ENCODE measurements at regions not wholly inside any gene's neighbourhood (a gene's known extent, or its start where the extent isn't known, plus 50 kb on each side); places are given as distances from the start of the nearest gene placed in this dataset.

- TF ChIP-seq EZH2 (IDR thresholded peaks at IDR 0.05) (no peak), POLR2AphosphoS5 (IDR thresholded peaks at IDR 0.05; ENCODE audit: borderline replicate concordance, low read depth, low read length) (no peak), FOXP2 (optimal IDR thresholded peaks at IDR 0.05; ENCODE audit: control extremely low read depth, extremely low read length, insufficient read depth) (no peak)
Measured at GRCh38 chr5:133736512-133736911, 124.2 kb upstream of the FSTL4 start.
